HEK293T (cell line): ENCODE measurements at regions not wholly inside any gene's neighbourhood (a gene's known extent, or its start where the extent isn't known, plus 50 kb on each side); places are given as distances from the start of the nearest gene placed in this dataset.

Experiments used
- CTCF ChIA-PET: fragments of 350-600 bp; formaldehyde crosslinking; extraction: SDS; loops from one replicate; lab custom pipeline; 2021; ENCODE audit warnings: antibody characterized with exemption, inconsistent platforms; lab: Yijun Ruan, JAX
- POLR2A ChIA-PET: fragments of 350-600 bp; formaldehyde crosslinking; extraction: SDS; loops from one replicate; lab custom pipeline; 2020; ENCODE audit warnings: antibody characterized with exemption, inconsistent platforms; lab: Yijun Ruan, JAX
- DNase-seq: peaks from one replicate; pipeline ENCODE4 v3.0.0; 2012; ENCODE audit warnings: mixed read lengths; ENCODE audit errors: extremely low spot score
- ARNT ChIP-seq: fragments of 450-650 bp; IDR thresholded peaks from 2 replicates; pipeline ENCODE4 v1.6.1; 2017; ENCODE audit warnings: mild to moderate bottlenecking
- BHLHE40 ChIP-seq: fragments of 450-650 bp; IDR thresholded peaks from 2 replicates; pipeline ENCODE4 v1.6.1; 2016; ENCODE audit warnings: mild to moderate bottlenecking, moderate library complexity, borderline replicate concordance
- CTBP1 ChIP-seq: fragments of 450-650 bp; IDR thresholded peaks from 2 replicates; pipeline ENCODE4 v1.6.1; 2016; ENCODE audit warnings: borderline replicate concordance
- ELF4 ChIP-seq: fragments of 450-650 bp; IDR thresholded peaks from 2 replicates; pipeline ENCODE4 v1.6.1; 2017; ENCODE audit warnings: antibody characterized with exemption
- FOXA1 ChIP-seq: fragments of 450-650 bp; IDR thresholded peaks from 2 replicates; pipeline ENCODE4 v1.6.1; 2016; ENCODE audit warnings: mild to moderate bottlenecking
- FOXK2 ChIP-seq: fragments of 450-650 bp; IDR thresholded peaks from 2 replicates; pipeline ENCODE4 v1.6.1; 2016; ENCODE audit warnings: mild to moderate bottlenecking
- FOXM1 ChIP-seq: fragments of 450-650 bp; IDR thresholded peaks from 2 replicates; pipeline ENCODE4 v1.6.1; 2017; ENCODE audit warnings: mild to moderate bottlenecking, borderline replicate concordance
- HDGF ChIP-seq: fragments of 450-650 bp; IDR thresholded peaks from 2 replicates; pipeline ENCODE4 v1.6.1; 2017; ENCODE audit warnings: antibody characterized with exemption, borderline replicate concordance
- L3MBTL2 ChIP-seq: fragments of 450-650 bp; conservative IDR thresholded peaks from 2 replicates; pipeline ENCODE4 v1.6.1; 2016; ENCODE audit warnings: mild to moderate bottlenecking
- LEF1 ChIP-seq: fragments of 450-650 bp; IDR thresholded peaks from 2 replicates; pipeline ENCODE4 v1.6.1; 2017; ENCODE audit warnings: mild to moderate bottlenecking, borderline replicate concordance
- NFRKB ChIP-seq: fragments of 450-650 bp; IDR thresholded peaks from 2 replicates; pipeline ENCODE4 v1.6.1; 2016; ENCODE audit warnings: mild to moderate bottlenecking, moderate library complexity
- PKNOX1 ChIP-seq: fragments of 450-650 bp; IDR thresholded peaks from 2 replicates; pipeline ENCODE4 v1.6.1; 2016
- SP1 ChIP-seq: fragments of 450-650 bp; IDR thresholded peaks from 2 replicates; pipeline ENCODE4 v1.6.1; 2017
- SUZ12 ChIP-seq: fragments of 450-650 bp; IDR thresholded peaks from 2 replicates; pipeline ENCODE4 v1.6.1; 2016; ENCODE audit warnings: mild to moderate bottlenecking
- TARDBP ChIP-seq: fragments of 450-650 bp; IDR thresholded peaks from 2 replicates; pipeline ENCODE4 v1.6.1; 2016
- ZNF384 ChIP-seq: fragments of 450-650 bp; IDR thresholded peaks from 2 replicates; pipeline ENCODE4 v1.6.1; 2016

- ChIA-PET POLR2A (no interaction called here), CTCF (no interaction called here)
- no peak for TF ChIP-seq CTBP1
- no peak for TF ChIP-seq L3MBTL2
- TF ChIP-seq ZNF384, result no peak
- TF ChIP-seq LEF1, result no peak
- TF ChIP-seq FOXK2, result no peak
- TF ChIP-seq ARNT, result no peak
- TF ChIP-seq SUZ12, result no peak
- no peak for TF ChIP-seq HDGF
- TF ChIP-seq PKNOX1, result no peak
- TF ChIP-seq BHLHE40, result no peak
- no peak for TF ChIP-seq ELF4
- TF ChIP-seq SP1, result no peak
- no peak for TF ChIP-seq FOXM1
- TF ChIP-seq FOXA1, result no peak
- TF ChIP-seq NFRKB, result no peak
- no peak for TF ChIP-seq TARDBP
- no peak for DNase-seq
Measured at GRCh38 chr5:167219298-167219697, 1072.1 kb upstream of the WWC1 start.

- ChIA-PET POLR2A (no interaction called here), CTCF (no interaction called here)
Measured at GRCh38 chr5:167226386-167226785, 1065.1 kb upstream of the WWC1 start.

GRCh38 chr5:167228134-167228533, 1063.3 kb upstream of the WWC1 start:
- ChIA-PET CTCF (no interaction called here), POLR2A (no interaction called here)
- TF ChIP-seq ELF4 (no peak), TARDBP (no peak), ZNF384 (no peak), L3MBTL2 (no peak), NFRKB (no peak), ARNT (no peak), FOXK2 (no peak)
- no peak for DNase-seq

More at GRCh38 chr5:167226386-167226785, 1065.1 kb upstream of the WWC1 start:
- no peak for DNase-seq
- no peak for TF ChIP-seq PKNOX1
- no peak for TF ChIP-seq SUZ12
- TF ChIP-seq TARDBP, result no peak

- TF ChIP-seq LEF1, result no peak
- no peak for TF ChIP-seq NFRKB
- TF ChIP-seq FOXM1, result no peak
- no peak for TF ChIP-seq PKNOX1
- TF ChIP-seq ELF4, result no peak
- no peak for TF ChIP-seq HDGF
- no peak for TF ChIP-seq BHLHE40
- TF ChIP-seq FOXA1, result no peak
- TF ChIP-seq TARDBP, result no peak
- no peak for TF ChIP-seq FOXK2
- TF ChIP-seq ARNT, result no peak
- TF ChIP-seq CTBP1, result no peak
- no peak for TF ChIP-seq L3MBTL2
- TF ChIP-seq SP1, result no peak
- no peak for TF ChIP-seq SUZ12
- ChIA-PET CTCF (no interaction called here), POLR2A (no interaction called here)
- DNase-seq, result no peak
Measured at GRCh38 chr5:167229751-167230150, 1061.7 kb upstream of the WWC1 start.

GRCh38 chr5:167230414-167230813, 1061.0 kb upstream of the WWC1 start:
- no peak for DNase-seq
- POLR2A ChIA-PET, result no interaction called here
- TF ChIP-seq ZNF384 (no peak), ARNT (no peak), CTBP1 (no peak), FOXK2 (no peak), LEF1 (no peak), FOXM1 (no peak), SP1 (no peak), SUZ12 (no peak), HDGF (no peak), TARDBP (no peak), FOXA1 (no peak), PKNOX1 (no peak), L3MBTL2 (no peak)
- CTCF ChIA-PET, result no interaction called here

GRCh38 chr5:167232675-167233311, 1058.7 kb upstream of the WWC1 start:
- DNase-seq, result no peak
- ChIA-PET CTCF (no interaction called here), POLR2A (no interaction called here)
- TF ChIP-seq LEF1 (no peak), SP1 (no peak), ARNT (no peak), ZNF384 (no peak), FOXM1 (no peak), FOXK2 (no peak), SUZ12 (no peak), TARDBP (no peak), PKNOX1 (no peak), BHLHE40 (no peak), HDGF (no peak), CTBP1 (no peak)
